ENCODE measurements at regions not wholly inside any gene's neighbourhood (a gene's known extent, or its start where the extent isn't known, plus 50 kb on each side); places are given as distances from the start of the nearest gene placed in this dataset.

- TF ChIP-seq REST (IDR thresholded peaks at IDR 0.05; ENCODE audit: low read depth) (no peak), SIN3A (IDR thresholded peaks at IDR 0.05; ENCODE audit: low read depth) (no peak)
Measured at GRCh38 chr11:25527841-25528240, 804.1 kb upstream of the ANO3 start (continued).

GRCh38 chr11:25529572-25529971, 802.4 kb upstream of the ANO3 start:
- POLR2A ChIA-PET = no interaction called here

More at GRCh38 chr11:25529572-25529971, 802.4 kb upstream of the ANO3 start:
- RAD21 ChIA-PET (ENCODE audit: low non-redundant PET in 1 of 2, low total read pairs in 2 of 2, uncharacterized antibody in 2 of 2, unreplicated experiment in 2 of 2) = no interaction called here
- DNase-seq (ENCODE audit: low read depth, low spot score) (no peak), ATAC-seq (no peak)
- TF ChIP-seq EZH2 (IDR thresholded peaks at IDR 0.05) (no peak), ELF1 (IDR thresholded peaks at IDR 0.05; ENCODE audit: borderline replicate concordance, low read depth) (no peak), SRF (IDR thresholded peaks at IDR 0.05; ENCODE audit: low read depth) (no peak), ZNF274 (IDR thresholded peaks at IDR 0.05; ENCODE audit: low read depth, low read length) (no peak)
- Histone ChIP-seq H3K4me2 (ENCODE audit: low read length) (no peak overlapping the region), H2AFZ (ENCODE audit: low read depth, low read length, poor library complexity, severe bottlenecking) (no peak overlapping the region), H3K4me3 (replicated peaks in 1 of 2; ENCODE audit: low read depth in 1 of 2, low read length in 2 of 2) (no peak overlapping the region), H3K9ac (ENCODE audit: low read length) (no peak overlapping the region), H4K20me1 (ENCODE audit: insufficient read depth) (no peaks in the 10 kb centered on the region), H3K9me3 (ENCODE audit: control insufficient read depth in 1 of 2, insufficient read depth in 1 of 2, low read depth in 1 of 2, low read length in 2 of 2) (peaks cover 0 to 8% of the 10 kb centered on the region in 2 experiments; a peak in 1 of 4 replicates), H3K9me2 (ENCODE audit: insufficient read depth) (no peaks in the 10 kb centered on the region), H3K79me2 (ENCODE audit: insufficient read depth, low read length) (no peaks in the 10 kb centered on the region), H3K36me3 (ENCODE audit: control insufficient read depth in 1 of 2, insufficient read depth in 2 of 2, low read length in 2 of 2) (no peaks in the 10 kb centered on the region), H3K27me3 (ENCODE audit: insufficient read depth, low read length) (no peaks in the 10 kb centered on the region), H3K27ac (ENCODE audit: low read depth, low read length) (no peak overlapping the region), H3K4me1 (ENCODE audit: control insufficient read depth in 1 of 2, insufficient read depth in 2 of 2, low read length in 2 of 2) (no peaks in the 10 kb centered on the region)
- CTCF ChIA-PET = no interaction called here
- intact Hi-C loops (cut with micrococcal nuclease) = no loop called here
- no TSS peak for BruUV-seq (replicated peaks)

All from HCT116 (cell line).